ENCODE measurements at regions not wholly inside any gene's neighbourhood (a gene's known extent, or its start where the extent isn't known, plus 50 kb on each side); places are given as distances from the start of the nearest gene placed in this dataset.

GRCh38 chr7:84595026-84595425, 400.4 kb upstream of the SEMA3A start:
- TF ChIP-seq, protein P1, sequence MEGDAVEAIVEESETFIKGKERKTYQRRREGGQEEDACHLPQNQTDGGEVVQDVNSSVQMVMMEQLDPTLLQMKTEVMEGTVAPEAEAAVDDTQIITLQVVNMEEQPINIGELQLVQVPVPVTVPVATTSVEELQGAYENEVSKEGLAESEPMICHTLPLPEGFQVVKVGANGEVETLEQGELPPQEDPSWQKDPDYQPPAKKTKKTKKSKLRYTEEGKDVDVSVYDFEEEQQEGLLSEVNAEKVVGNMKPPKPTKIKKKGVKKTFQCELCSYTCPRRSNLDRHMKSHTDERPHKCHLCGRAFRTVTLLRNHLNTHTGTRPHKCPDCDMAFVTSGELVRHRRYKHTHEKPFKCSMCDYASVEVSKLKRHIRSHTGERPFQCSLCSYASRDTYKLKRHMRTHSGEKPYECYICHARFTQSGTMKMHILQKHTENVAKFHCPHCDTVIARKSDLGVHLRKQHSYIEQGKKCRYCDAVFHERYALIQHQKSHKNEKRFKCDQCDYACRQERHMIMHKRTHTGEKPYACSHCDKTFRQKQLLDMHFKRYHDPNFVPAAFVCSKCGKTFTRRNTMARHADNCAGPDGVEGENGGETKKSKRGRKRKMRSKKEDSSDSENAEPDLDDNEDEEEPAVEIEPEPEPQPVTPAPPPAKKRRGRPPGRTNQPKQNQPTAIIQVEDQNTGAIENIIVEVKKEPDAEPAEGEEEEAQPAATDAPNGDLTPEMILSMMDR (IDR thresholded peaks at IDR 0.05): no peak
- no peak for TF ChIP-seq POLR2A (IDR thresholded peaks at IDR 0.05)

Data from thyroid gland (tissue), 4 donors.